RWPE2 (cell line): ENCODE measurements at regions not wholly inside any gene's neighbourhood (a gene's known extent, or its start where the extent isn't known, plus 50 kb on each side); places are given as distances from the start of the nearest gene placed in this dataset.

Experiments used
- ATAC-seq: fragments of 200-7000 bp; cut with Tn5 transposase; 3 replicates; pipeline ENCODE4 v1.9.1; 2021; ENCODE audit warnings: low read depth
- DNase-seq: peaks from one replicate; pipeline ENCODE4 v3.0.0-alpha.2; 2020; ENCODE audit warnings: low spot score
- H3K27ac ChIP-seq: fragments of 450-650 bp; 2 replicates; pipeline ENCODE4 v1.5.1; 2017; ENCODE audit warnings: mild to moderate bottlenecking; ENCODE audit not compliant: poor library complexity, severe bottlenecking
- H3K27me3 ChIP-seq: fragments of 250-450 bp; sonication (Bioruptor Pico); 2 replicates; pipeline ENCODE4 v1.5.1; 2021; ENCODE audit warnings: mild to moderate bottlenecking, moderate library complexity; ENCODE audit not compliant: insufficient read depth, poor library complexity, severe bottlenecking
- H3K36me3 ChIP-seq: fragments of 250-450 bp; sonication (Bioruptor Pico); 2 replicates; pipeline ENCODE4 v1.5.1; 2020; ENCODE audit warnings: low read depth, mild to moderate bottlenecking, moderate library complexity
- H3K4me1 ChIP-seq: fragments of 250-450 bp; sonication (Bioruptor Pico); 2 replicates; pipeline ENCODE4 v1.5.1; 2021; ENCODE audit warnings: mild to moderate bottlenecking, moderate library complexity; ENCODE audit not compliant: insufficient read depth, poor library complexity, severe bottlenecking
- H3K4me3 ChIP-seq: fragments of 250-450 bp; sonication (Bioruptor Pico); 2 replicates; pipeline ENCODE4 v1.5.1; 2021; ENCODE audit warnings: mild to moderate bottlenecking, moderate library complexity; ENCODE audit not compliant: severe bottlenecking
- H3K9me3 ChIP-seq: fragments of 250-450 bp; sonication (Bioruptor Pico); 2 replicates; pipeline ENCODE4 v1.5.1; 2021; ENCODE audit warnings: mild to moderate bottlenecking, moderate library complexity; ENCODE audit not compliant: severe bottlenecking
- CTCF ChIP-seq: fragments of 450-650 bp; IDR thresholded peaks from one replicate; pipeline ENCODE4 v1.5.1; 2017; ENCODE audit warnings: mild to moderate bottlenecking, moderate library complexity; ENCODE audit not compliant: poor library complexity, severe bottlenecking

- no peaks in the 10 kb centered on the region for H3K9me3 ChIP-seq
- peak; percentile 19 for DNase-seq
- H3K27me3 ChIP-seq, result no peaks in the 10 kb centered on the region
Measured at GRCh38 chr2:120480346-120480902, 134.5 kb downstream of the INHBB start.

GRCh38 chr2:120480903-120481445 lies 135.0 kb downstream of the INHBB start:
- ATAC-seq (no peak), DNase-seq (peak; percentile 49)
- H3K27me3 ChIP-seq, result no peaks in the 10 kb centered on the region
- no peaks in the 10 kb centered on the region for H3K9me3 ChIP-seq
- no peak for TF ChIP-seq CTCF
- H3K27ac ChIP-seq, result no peak overlapping the region
- H3K36me3 ChIP-seq, result no peaks in the 10 kb centered on the region
- H3K4me3 ChIP-seq, result no peak overlapping the region
- peaks cover 4% of the 10 kb centered on the region for H3K4me1 ChIP-seq

More at GRCh38 chr2:120480346-120480902, 134.5 kb downstream of the INHBB start:
- no peak for TF ChIP-seq CTCF
- H3K27ac ChIP-seq, result no peak overlapping the region
- no peak for ATAC-seq
- H3K4me3 ChIP-seq, result no peak overlapping the region
- peaks cover 9% of the 10 kb centered on the region for H3K4me1 ChIP-seq
- H3K36me3 ChIP-seq, result no peaks in the 10 kb centered on the region

GRCh38 chr2:120481446-120482194 lies 135.7 kb downstream of the INHBB start:
- no peak for ATAC-seq
- H3K4me1 ChIP-seq, result no peaks in the 10 kb centered on the region
- DNase-seq, result peak; percentile 44
- no peak overlapping the region for H3K4me3 ChIP-seq
- no peaks in the 10 kb centered on the region for H3K27me3 ChIP-seq
- H3K27ac ChIP-seq, result no peak overlapping the region
- no peak for TF ChIP-seq CTCF
- H3K36me3 ChIP-seq, result no peaks in the 10 kb centered on the region
- H3K9me3 ChIP-seq, result no peaks in the 10 kb centered on the region

GRCh38 chr2:120482334-120482733 lies 136.4 kb downstream of the INHBB start:
- H3K36me3 ChIP-seq, result no peaks in the 10 kb centered on the region
- TF ChIP-seq CTCF, result no peak
- ATAC-seq (no peak), DNase-seq (peak; percentile 38)
- no peaks in the 10 kb centered on the region for H3K27me3 ChIP-seq
- H3K9me3 ChIP-seq, result no peaks in the 10 kb centered on the region
- H3K4me1 ChIP-seq, result no peaks in the 10 kb centered on the region
- H3K27ac ChIP-seq, result no peak overlapping the region
- no peak overlapping the region for H3K4me3 ChIP-seq

GRCh38 chr2:120483355-120483754 lies 137.4 kb downstream of the INHBB start:
- H3K9me3 ChIP-seq, result no peaks in the 10 kb centered on the region
- no peaks in the 10 kb centered on the region for H3K4me1 ChIP-seq
- no peak overlapping the region for H3K4me3 ChIP-seq
- no peak for TF ChIP-seq CTCF
- H3K27me3 ChIP-seq, result no peaks in the 10 kb centered on the region
- H3K36me3 ChIP-seq, result no peaks in the 10 kb centered on the region
- peak; percentile 40 for DNase-seq
- ATAC-seq, result no peak
- no peak overlapping the region for H3K27ac ChIP-seq
